DMS153 (cell line): ENCODE measurements at regions not wholly inside any gene's neighbourhood (a gene's known extent, or its start where the extent isn't known, plus 50 kb on each side); places are given as distances from the start of the nearest gene placed in this dataset.

Source experiments
- DNase-seq: peaks from one replicate; lab custom pipeline; 2025; lab: John Stamatoyannopoulos, UW

DNA sequence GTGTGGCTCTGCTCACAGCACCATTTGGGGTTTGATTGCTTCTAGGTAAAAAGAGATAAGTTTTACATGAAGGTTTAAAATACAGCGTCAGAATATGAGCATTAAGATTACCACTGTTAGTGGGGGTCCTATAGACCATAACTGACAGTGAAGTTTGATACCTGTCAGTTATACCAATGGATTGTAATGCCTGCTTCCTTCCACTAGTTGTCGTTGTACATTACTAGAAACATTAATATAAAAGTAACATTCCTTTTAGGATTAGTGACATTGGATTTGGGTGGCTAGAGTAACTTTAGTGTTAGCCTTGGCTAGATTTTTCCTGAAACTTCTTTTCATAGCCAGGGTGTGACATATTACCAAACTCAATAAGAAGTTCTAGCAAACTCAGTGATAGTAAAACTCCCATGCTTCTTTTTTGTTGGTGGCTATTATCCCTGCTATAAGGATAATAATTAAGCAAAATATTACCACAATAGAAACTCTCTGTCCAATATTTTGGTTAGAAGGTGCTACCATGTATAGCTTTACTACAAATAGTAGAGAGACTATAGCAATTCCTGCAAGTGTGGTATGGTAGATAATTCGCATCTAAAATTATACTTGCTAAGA lies 57.1 kb downstream of the FAM181B start:
- no peak for DNase-seq

- no peak for DNase-seq
Observed at GRCh38 chr11:82675838-82676237, 57.8 kb downstream of the FAM181B start.

- DNase-seq: no peak
Observed at GRCh38 chr11:82673631-82674030, 60.0 kb downstream of the FAM181B start.

- no peak for DNase-seq
Observed at GRCh38 chr11:82671451-82671850, 62.2 kb downstream of the FAM181B start.

- DNase-seq: no peak
Observed at GRCh38 chr11:82663535-82663934, 70.1 kb downstream of the FAM181B start.

- DNase-seq: no peak
Observed at GRCh38 chr11:82653752-82654151, 79.9 kb downstream of the FAM181B start.

- no peak for DNase-seq
Observed at GRCh38 chr11:82639251-82639650, 94.4 kb downstream of the FAM181B start.

DNA sequence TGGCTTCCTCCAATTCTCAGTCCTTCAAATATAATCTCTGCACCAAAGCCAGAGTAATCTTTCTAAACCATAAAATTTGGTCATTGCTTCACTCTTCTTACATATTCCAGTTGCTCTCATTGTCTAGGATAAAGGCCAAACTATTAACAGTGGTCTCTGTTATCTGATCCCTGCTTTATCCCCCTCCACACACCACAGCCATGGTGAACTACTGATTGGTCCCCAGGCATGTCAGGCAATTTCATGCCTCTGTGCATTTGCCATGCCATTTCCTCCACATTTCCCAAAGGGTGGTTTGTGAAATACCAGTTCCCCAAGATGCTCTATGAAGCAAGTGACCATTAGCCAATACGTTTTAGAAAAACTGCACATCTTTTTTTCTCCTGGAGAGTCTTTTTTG lies 97.0 kb downstream of the FAM181B start:
- DNase-seq: no peak

DNA sequence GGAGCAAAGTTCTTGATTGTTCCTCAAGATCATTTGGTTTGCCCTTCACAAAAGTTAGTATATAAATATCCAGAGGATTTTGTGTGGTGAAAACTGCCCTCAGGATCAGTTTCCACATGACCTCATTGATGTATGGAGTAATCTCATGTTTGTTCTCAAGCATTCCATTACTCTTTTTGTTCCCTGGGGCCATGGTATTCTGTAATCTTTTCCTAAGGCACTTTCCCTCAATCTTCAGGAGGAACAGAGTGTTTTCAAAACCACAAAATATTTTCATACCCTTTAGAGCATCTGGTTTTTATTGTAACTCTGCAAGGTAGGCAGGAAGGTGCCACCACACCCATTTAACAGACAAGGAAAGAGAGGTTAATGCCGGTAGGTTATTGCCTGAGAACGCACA lies 99.6 kb downstream of the FAM181B start:
- DNase-seq: no peak

DNA sequence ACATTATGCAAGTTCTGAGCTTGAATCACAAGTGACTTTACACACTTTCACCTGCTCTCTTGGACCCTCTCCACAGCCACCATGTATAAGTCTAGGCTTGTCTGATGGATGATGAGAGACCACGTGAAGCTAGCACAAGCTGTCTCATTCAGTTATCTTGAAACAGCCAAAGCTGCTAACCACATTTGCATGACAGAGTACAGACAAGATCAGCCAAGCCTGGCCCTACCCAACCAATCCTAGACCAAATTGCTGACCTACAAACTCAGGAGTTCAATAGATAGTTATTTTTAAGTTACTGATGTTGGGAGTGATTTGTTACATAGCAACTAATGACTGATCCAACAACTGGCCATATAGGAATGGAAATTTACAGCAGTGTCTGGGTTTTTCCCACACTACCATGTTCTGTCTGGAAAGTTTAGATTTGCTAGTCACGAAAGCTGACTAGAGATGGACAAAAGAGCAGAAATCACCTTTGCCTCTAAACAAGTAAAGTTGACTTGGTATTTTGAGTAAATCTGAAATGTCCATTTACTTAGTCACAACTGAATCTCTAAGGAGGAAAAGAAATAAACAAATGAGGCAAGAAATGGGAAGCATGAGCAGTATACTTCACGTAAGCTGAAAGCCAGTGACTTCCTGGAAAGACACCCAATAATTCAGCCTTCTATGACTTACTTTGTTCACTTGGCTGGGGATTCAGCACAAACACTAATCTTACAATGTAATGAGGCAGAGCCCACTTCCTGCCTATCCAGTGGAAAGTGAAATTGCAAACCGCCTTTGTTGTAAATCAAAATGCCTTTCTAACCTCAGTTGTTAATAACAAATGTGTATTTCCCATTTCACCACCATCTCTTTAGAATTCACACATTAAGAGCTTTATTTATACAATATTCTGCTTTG lies 101.7 kb downstream of the FAM181B start:
- no peak for DNase-seq

DNA sequence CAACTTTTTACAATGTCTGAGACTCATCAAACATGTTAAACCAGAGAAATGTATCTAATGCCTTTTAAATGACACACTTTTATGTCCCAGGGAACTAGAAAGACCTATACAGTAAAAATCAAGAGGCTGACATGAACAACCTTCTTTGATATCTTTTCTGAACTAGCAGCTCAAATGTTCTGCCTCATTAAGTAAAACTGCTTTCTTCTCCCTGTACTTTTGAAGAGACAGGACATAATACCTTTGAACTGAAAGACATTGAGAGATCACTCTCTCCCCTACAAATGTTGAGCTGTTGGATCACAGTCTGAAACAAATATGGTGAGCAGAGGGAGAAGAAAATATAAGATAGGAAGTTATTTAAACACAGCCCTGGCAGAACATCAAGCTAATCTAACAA lies 123.0 kb downstream of the FAM181B start:
- no peak for DNase-seq

GRCh38 chr11:82606738-82607137 lies 126.9 kb downstream of the FAM181B start:
- no peak for DNase-seq

DNA sequence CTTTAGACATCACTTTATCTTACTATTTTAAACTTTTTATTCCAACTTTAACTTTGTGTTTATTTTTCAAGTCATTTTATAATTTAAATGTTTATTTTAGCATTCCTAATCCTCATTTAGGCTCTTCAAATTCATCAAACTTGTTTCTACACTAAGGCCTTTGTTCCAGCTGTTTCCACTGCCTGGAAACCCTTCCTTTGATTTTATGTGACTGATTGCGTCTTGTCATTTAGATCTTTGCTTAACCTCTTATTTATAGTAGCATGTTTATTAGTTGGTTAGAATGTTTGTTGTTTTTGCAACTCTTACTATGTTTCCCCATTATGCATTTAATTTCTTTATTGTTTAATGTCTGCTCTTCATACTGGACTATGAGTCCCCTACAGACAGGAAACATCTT lies 132.0 kb downstream of the FAM181B start:
- no peak for DNase-seq

DNA sequence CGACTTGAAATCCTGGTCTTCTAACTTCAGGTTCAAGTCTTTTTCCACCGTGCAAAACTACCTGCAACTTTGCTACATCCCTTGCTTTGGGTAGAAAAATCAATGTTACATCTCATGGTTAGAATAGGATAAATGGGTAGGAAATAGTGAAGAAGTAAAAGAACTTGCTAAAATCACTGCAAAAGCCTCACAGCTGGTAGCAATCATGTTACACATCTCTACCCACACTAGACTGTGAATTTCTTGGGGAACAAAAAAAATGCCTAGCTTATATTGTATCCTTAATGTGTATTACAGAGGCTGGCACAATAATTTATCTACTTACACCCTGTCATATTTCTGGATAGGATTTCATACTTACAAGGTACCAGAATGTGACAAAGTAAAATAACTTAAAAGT lies 133.8 kb downstream of the FAM181B start:
- no peak for DNase-seq

- no peak for DNase-seq
Observed at GRCh38 chr11:82586581-82586980, 147.1 kb downstream of the FAM181B start.

- DNase-seq: no peak
Observed at GRCh38 chr11:82577246-82577645, 156.4 kb downstream of the FAM181B start.

GRCh38 chr11:82560836-82561235 lies 172.8 kb downstream of the FAM181B start:
- DNase-seq: no peak

DNA sequence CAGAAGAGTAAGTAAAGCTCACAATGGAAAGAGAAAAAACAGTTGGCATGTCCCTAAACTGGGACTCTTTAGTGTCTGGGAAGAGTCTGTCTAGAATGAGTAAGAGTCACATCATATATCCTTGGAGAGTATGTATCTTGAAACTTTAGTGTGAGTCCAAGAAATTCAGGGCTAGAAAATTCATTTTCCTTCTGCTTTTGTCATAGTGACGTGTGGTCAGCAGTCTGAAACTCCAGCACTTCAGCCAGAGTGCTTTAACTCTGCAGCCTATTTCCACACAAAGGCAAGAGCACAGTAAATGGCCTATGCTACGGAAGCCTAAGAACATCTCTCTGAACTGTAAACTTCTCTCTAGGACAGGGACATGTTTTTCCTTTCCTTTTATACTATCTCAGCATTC lies 174.1 kb downstream of the FAM181B start:
- DNase-seq: no peak

- DNase-seq: peak; percentile 37
Observed at GRCh38 chr11:82557274-82557673, 176.4 kb downstream of the FAM181B start.

DNA sequence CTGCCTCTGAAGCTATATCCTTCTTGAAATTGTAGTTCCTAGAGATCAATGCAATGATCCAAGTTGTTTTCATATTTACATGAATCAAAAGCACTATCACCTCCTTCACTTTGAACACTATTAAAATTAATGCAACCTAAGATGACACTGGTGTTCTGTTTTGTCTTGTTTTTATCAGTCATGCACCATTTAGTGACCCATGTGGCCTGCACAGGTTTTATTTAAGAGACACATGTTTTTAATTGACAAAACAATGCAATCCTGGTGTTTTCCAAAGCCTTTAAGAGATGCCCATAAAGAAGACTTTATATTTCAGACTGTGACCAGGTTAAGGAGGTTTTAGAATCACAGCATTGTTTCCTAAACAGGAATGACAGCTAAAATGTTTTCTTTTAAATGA lies 177.5 kb downstream of the FAM181B start:
- DNase-seq: no peak

- no peak for DNase-seq
Observed at GRCh38 chr11:82546661-82547557, 186.8 kb downstream of the FAM181B start.

DNA sequence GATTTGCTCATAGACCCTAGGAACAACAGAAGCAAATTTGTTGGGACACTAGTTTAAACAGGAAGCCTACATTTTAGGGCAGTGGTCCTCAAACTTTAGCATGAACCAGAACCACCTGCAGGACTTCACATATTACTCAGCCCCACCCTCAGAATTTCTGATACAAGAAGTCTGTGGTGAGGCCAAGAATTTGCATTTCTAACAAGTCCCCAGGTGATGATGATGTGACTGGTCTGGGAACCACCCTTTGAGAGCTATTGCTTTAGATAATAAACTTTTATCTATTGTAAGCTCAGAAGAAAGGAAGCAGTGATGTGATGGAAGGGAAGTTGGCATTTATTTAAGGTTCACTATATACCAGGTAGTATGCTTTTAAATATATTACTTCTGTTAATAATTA lies 194.0 kb downstream of the FAM181B start:
- no peak for DNase-seq

DNA sequence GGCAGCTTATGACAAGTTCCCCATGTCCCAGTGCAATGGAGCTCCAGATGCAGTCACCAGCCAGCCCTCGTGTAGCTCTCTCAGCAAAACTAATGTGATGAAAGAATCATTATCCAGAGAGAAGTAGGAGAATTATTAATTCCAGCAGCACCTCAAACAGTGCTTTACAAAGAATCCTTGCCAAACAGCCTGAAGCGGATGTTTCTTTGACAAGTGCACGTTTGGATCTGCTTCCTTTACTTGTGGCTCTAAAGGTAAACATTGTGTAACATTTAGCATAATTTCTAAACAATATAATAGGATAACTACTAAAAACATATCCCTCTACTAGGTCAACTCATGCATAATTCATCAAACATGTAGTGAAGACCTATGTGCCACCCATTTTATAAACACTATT lies 197.0 kb downstream of the FAM181B start:
- no peak for DNase-seq
